ENCODE measurements at regions not wholly inside any gene's neighbourhood (a gene's known extent, or its start where the extent isn't known, plus 50 kb on each side); places are given as distances from the start of the nearest gene placed in this dataset.

DNA sequence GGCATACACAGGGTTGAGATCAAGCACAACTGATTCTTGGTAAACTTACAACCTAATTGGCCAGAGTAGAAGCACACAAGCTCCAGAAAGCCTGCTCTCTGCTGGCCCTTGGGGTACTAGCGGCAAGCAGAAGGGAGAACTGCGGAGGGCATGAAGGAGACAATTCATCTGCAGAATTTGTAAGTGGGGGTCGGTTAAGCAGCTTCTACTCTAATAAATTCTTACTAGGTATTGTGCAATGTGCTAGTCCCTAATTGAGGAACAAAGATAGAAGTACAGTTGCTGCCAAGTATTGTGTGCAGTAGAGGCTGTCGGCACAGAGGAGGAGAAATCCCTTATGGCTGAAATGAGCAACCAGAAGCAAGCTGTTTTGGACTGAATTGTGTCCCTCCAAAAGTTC is 91.2 kb upstream of the VEPH1 start:
- DNase-seq (ENCODE audit: low read depth in 1 of 2, low spot score in 1 of 2), result no peak
- peaks cover 7% of the 10 kb centered on the region for H3K27me3 ChIP-seq (ENCODE audit: insufficient read depth, poor library complexity, severe bottlenecking)
- H3K4me3 ChIP-seq (replicated peaks; ENCODE audit: insufficient read depth, low read length), result no peak overlapping the region
- no peak overlapping the region for H3K27ac ChIP-seq (replicated peaks)
- TF ChIP-seq, protein P1, sequence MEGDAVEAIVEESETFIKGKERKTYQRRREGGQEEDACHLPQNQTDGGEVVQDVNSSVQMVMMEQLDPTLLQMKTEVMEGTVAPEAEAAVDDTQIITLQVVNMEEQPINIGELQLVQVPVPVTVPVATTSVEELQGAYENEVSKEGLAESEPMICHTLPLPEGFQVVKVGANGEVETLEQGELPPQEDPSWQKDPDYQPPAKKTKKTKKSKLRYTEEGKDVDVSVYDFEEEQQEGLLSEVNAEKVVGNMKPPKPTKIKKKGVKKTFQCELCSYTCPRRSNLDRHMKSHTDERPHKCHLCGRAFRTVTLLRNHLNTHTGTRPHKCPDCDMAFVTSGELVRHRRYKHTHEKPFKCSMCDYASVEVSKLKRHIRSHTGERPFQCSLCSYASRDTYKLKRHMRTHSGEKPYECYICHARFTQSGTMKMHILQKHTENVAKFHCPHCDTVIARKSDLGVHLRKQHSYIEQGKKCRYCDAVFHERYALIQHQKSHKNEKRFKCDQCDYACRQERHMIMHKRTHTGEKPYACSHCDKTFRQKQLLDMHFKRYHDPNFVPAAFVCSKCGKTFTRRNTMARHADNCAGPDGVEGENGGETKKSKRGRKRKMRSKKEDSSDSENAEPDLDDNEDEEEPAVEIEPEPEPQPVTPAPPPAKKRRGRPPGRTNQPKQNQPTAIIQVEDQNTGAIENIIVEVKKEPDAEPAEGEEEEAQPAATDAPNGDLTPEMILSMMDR (IDR thresholded peaks at IDR 0.05; ENCODE audit: insufficient read depth, low read length), result no peak
- TF ChIP-seq POLR2AphosphoS5 (IDR thresholded peaks at IDR 0.05; ENCODE audit: low read depth), result no peak
- no peak for TF ChIP-seq GABPA (IDR thresholded peaks at IDR 0.05; ENCODE audit: low read depth)
- TF ChIP-seq, protein P2, sequence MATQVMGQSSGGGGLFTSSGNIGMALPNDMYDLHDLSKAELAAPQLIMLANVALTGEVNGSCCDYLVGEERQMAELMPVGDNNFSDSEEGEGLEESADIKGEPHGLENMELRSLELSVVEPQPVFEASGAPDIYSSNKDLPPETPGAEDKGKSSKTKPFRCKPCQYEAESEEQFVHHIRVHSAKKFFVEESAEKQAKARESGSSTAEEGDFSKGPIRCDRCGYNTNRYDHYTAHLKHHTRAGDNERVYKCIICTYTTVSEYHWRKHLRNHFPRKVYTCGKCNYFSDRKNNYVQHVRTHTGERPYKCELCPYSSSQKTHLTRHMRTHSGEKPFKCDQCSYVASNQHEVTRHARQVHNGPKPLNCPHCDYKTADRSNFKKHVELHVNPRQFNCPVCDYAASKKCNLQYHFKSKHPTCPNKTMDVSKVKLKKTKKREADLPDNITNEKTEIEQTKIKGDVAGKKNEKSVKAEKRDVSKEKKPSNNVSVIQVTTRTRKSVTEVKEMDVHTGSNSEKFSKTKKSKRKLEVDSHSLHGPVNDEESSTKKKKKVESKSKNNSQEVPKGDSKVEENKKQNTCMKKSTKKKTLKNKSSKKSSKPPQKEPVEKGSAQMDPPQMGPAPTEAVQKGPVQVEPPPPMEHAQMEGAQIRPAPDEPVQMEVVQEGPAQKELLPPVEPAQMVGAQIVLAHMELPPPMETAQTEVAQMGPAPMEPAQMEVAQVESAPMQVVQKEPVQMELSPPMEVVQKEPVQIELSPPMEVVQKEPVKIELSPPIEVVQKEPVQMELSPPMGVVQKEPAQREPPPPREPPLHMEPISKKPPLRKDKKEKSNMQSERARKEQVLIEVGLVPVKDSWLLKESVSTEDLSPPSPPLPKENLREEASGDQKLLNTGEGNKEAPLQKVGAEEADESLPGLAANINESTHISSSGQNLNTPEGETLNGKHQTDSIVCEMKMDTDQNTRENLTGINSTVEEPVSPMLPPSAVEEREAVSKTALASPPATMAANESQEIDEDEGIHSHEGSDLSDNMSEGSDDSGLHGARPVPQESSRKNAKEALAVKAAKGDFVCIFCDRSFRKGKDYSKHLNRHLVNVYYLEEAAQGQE (IDR thresholded peaks at IDR 0.05; ENCODE audit: insufficient replicate concordance, low read depth), result no peak
- TF ChIP-seq SPI1 (IDR thresholded peaks at IDR 0.05; ENCODE audit: borderline replicate concordance, low read depth), result no peak

DNA sequence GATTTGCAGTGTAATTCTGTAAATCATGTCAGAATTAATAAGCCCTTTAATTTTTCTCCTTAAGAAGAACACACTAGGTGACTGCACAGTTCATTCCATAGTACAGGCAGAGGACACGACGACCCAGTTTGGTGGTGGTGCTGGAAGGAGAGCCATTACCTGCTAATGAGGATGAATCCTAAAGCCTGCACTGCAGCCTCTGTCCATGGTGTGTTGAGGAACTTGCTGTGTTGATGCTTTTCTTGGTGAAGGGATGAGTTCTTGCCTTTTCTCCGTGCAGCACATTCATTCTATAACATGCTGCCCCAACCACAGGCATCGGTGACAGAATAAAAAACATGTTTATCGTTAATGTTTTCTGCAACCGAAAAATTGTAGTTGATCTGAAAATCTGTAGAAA is 89.6 kb upstream of the VEPH1 start:
- no peak overlapping the region for H3K27ac ChIP-seq (replicated peaks)
- no peak for DNase-seq (ENCODE audit: low read depth in 1 of 2, low spot score in 1 of 2)
- TF ChIP-seq, protein P2 (IDR thresholded peaks at IDR 0.05; ENCODE audit: insufficient replicate concordance, low read depth), result peak; percentile 82
- TF ChIP-seq SPI1 (IDR thresholded peaks at IDR 0.05; ENCODE audit: borderline replicate concordance, low read depth), result no peak
- no peak for TF ChIP-seq GABPA (IDR thresholded peaks at IDR 0.05; ENCODE audit: low read depth)
- no peak overlapping the region for H3K4me3 ChIP-seq (replicated peaks; ENCODE audit: insufficient read depth, low read length)
- H3K27me3 ChIP-seq (ENCODE audit: insufficient read depth, poor library complexity, severe bottlenecking), result peaks cover 7% of the 10 kb centered on the region

DNA sequence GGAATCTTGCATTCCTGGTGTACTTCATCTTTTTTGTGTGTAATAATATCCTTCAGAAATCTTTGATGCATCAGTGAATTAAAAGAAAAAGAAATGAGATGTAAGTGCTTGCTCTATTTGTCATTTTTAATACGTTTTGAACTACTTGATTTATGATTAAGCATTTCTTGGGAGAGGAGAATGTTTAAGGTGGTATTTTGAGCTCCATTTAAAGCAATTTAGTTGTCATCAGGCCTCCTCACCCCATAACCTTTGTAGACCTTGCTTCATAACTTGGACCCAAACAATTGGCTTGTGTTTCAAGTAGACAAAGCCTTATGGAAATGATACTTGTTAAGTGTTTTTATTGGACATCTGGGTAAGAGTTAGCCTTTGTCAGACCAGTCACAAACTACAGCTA is 87.1 kb upstream of the VEPH1 start:
- H3K27ac ChIP-seq (replicated peaks), result no peak overlapping the region
- no peak overlapping the region for H3K4me3 ChIP-seq (replicated peaks; ENCODE audit: insufficient read depth, low read length)
- H3K27me3 ChIP-seq (ENCODE audit: insufficient read depth, poor library complexity, severe bottlenecking), result peaks cover 5% of the 10 kb centered on the region
- TF ChIP-seq, protein P2 (IDR thresholded peaks at IDR 0.05; ENCODE audit: insufficient replicate concordance, low read depth), result no peak
- no peak for TF ChIP-seq GABPA (IDR thresholded peaks at IDR 0.05; ENCODE audit: low read depth)
- TF ChIP-seq POLR2AphosphoS5 (IDR thresholded peaks at IDR 0.05; ENCODE audit: low read depth), result no peak
- no peak for TF ChIP-seq SPI1 (IDR thresholded peaks at IDR 0.05; ENCODE audit: borderline replicate concordance, low read depth)
- TF ChIP-seq, protein P1 (IDR thresholded peaks at IDR 0.05; ENCODE audit: insufficient read depth, low read length), result no peak
- DNase-seq (ENCODE audit: low read depth in 1 of 2, low spot score in 1 of 2), result no peak

Data from HL-60 (cell line).